Left lung (tissue), 4 donors: ENCODE measurements at regions not wholly inside any gene's neighbourhood (a gene's known extent, or its start where the extent isn't known, plus 50 kb on each side); places are given as distances from the start of the nearest gene placed in this dataset.

Experiments used
- ATAC-seq: fragments of 200-7000 bp; cut with Tn5 transposase; one replicate; pipeline ENCODE4 v1.9.1; 2020; ENCODE audit warnings: moderate library complexity
- DNase-seq, 4 donors: peaks; one replicate each; pipeline ENCODE4 v3.0.0-alpha.2; 2013 to 2020
- H3K27ac ChIP-seq, 2 donors: fragments of 200-600 bp; sonication (generic) in 1 of 2; one replicate each; pipeline versions ENCODE4 v1.5.0 to v1.8.0; 2020 to 2021
- H3K27me3 ChIP-seq, 2 donors: fragments of 200-600 bp; sonication (generic) in 1 of 2; one replicate each; pipeline versions ENCODE4 v1.5.0 to v1.8.0; 2020 to 2021
- H3K36me3 ChIP-seq, 2 donors: fragments of 200-600 bp; sonication (generic) in 1 of 2; one replicate each; pipeline versions ENCODE4 v1.5.0 to v1.8.0; 2020 to 2021
- H3K4me1 ChIP-seq, 2 donors: fragments of 200-600 bp; one replicate each; pipeline ENCODE4 v1.8.0; 2021
- H3K4me3 ChIP-seq, 2 donors: fragments of 200-600 bp; sonication (generic) in 1 of 2; one replicate each; pipeline versions ENCODE4 v1.5.0 to v1.8.0; 2020 to 2021; ENCODE audit warnings: mild to moderate bottlenecking in 1 of 2
- H3K9me3 ChIP-seq, 2 donors: fragments of 200-600 bp; sonication (generic) in 1 of 2; one replicate each; pipeline versions ENCODE4 v1.5.0 to v1.8.0; 2020 to 2021
- intact Hi-C, 2 donors: fragments of 100-400 bp; cut with DNase I; formaldehyde crosslinking; loops; one replicate each; pipeline versions ENCODE4 v1.11.2 to v1.14.2; 2022
- TF ChIP-seq, protein P1 (sequence below), 2 donors: fragments of 200-600 bp; sonication (generic) in 1 of 2; IDR thresholded peaks; one replicate each; pipeline versions ENCODE4 v1.5.0 to v1.8.0; 2021; ENCODE audit warnings: antibody characterized with exemption in 2 of 2
- donor health status: DM: no; HTN: yes; CAD: no.
- donor health status: DM: no; HTN: no; CAD: no.

DNA sequence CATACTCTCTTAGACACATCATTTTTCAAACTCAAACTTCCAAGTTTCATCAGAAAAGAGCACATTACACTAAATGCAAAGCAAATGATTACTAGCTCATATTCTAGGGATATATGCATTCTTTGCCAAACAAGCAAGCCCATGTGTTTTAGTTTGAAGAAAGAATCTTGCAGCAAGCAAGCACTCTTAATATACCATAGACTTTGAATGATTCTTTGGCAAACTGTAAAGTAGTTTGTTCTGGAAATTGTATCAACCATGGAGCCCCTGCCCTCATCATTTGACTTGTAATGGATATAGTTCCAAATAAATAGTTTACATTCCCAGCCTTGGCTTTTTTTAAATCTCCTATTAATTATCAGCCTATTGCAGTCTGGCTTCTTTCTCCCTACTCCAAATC is 325.2 kb downstream of the NR2F1-AS1 start:
- DNase-seq: peak in 1 of 4 donors; percentile 44
- Histone ChIP-seq H3K27me3 (no peaks in the 10 kb centered on the region), H3K36me3 (no peaks in the 10 kb centered on the region), H3K27ac (no peak overlapping the region), H3K4me1 (no peaks in the 10 kb centered on the region), H3K9me3 (no peaks in the 10 kb centered on the region), H3K4me3 (no peak overlapping the region)
- ATAC-seq: no peak
- TF ChIP-seq, protein P1, sequence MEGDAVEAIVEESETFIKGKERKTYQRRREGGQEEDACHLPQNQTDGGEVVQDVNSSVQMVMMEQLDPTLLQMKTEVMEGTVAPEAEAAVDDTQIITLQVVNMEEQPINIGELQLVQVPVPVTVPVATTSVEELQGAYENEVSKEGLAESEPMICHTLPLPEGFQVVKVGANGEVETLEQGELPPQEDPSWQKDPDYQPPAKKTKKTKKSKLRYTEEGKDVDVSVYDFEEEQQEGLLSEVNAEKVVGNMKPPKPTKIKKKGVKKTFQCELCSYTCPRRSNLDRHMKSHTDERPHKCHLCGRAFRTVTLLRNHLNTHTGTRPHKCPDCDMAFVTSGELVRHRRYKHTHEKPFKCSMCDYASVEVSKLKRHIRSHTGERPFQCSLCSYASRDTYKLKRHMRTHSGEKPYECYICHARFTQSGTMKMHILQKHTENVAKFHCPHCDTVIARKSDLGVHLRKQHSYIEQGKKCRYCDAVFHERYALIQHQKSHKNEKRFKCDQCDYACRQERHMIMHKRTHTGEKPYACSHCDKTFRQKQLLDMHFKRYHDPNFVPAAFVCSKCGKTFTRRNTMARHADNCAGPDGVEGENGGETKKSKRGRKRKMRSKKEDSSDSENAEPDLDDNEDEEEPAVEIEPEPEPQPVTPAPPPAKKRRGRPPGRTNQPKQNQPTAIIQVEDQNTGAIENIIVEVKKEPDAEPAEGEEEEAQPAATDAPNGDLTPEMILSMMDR (IDR thresholded peaks at IDR 0.05): no peak
- intact Hi-C loops: no loop called here

DNA sequence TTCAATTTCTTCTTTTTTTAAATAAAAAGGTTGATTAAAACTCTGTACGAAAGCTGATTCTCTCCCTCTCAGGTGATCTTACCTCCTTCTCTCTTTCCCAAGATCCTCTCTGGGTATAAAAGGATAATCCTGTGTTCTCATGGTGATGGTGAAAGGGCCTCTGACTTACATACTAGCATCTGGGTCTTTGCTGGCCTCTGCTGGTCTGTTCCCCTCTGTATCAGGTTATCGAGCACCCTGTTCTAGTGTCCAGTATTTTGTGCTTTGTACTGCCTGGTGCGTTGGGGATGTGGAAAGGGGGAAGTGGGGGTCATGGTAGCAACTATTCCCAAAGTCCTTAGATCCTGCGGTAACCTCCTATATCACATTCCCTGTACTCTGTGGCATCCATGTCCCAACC is 328.9 kb downstream of the NR2F1-AS1 start:
- no peak overlapping the region for H3K27ac ChIP-seq
- intact Hi-C loops: no loop called here
- H3K27me3 ChIP-seq: no peaks in the 10 kb centered on the region
- H3K4me3 ChIP-seq: no peak overlapping the region
- no peaks in the 10 kb centered on the region for H3K9me3 ChIP-seq
- TF ChIP-seq, protein P1 (IDR thresholded peaks at IDR 0.05): no peak
- DNase-seq (no peak), ATAC-seq (no peak)
- no peaks in the 10 kb centered on the region for H3K4me1 ChIP-seq
- H3K36me3 ChIP-seq: no peaks in the 10 kb centered on the region

DNA sequence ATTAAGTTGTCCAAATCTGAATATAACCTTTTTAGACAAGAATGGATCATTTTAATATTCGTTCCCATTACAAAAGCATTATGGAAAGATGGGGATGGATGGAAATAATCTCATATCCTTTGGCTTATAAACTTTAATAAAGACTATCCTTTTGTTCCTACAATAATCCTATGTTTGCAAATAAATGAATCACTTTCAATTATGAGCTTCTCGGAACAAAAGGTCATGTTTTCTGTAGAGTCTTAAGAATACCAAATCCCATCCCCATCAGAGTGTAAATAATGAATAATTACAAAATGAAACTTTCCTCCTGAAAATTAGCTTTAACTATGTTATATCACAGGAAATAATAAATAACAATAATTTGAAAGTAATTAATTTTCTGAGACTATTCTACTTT is 329.7 kb downstream of the NR2F1-AS1 start:
- H3K4me3 ChIP-seq: no peak overlapping the region
- intact Hi-C loops: no loop called here
- DNase-seq: no peak
- H3K9me3 ChIP-seq: no peaks in the 10 kb centered on the region
- no peaks in the 10 kb centered on the region for H3K27me3 ChIP-seq
- no peaks in the 10 kb centered on the region for H3K4me1 ChIP-seq
- H3K36me3 ChIP-seq: no peaks in the 10 kb centered on the region
- TF ChIP-seq, protein P1 (IDR thresholded peaks at IDR 0.05): no peak
- H3K27ac ChIP-seq: no peak overlapping the region
- no peak for ATAC-seq

DNA sequence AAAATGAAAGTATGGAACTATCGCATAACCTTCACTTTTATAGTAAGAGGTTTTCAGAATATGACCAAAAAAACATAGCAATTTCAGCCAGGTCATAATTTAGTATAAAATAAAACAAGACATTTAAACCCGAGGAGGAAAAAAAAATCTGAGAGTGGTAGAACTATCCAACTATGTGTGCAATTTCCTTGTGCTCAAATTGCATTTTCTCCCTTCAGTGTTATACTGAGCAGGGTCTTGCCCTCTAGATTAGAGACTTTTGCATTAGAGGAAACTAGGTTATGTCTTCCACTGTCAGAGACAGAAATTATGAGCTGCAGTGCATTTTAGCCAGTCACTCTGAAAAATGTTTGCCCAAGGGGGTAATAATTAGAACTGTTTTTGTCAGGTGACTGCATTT is 330.6 kb downstream of the NR2F1-AS1 start:
- DNase-seq (no peak), ATAC-seq (no peak)
- intact Hi-C loops: no loop called here
- Histone ChIP-seq H3K9me3 (no peaks in the 10 kb centered on the region), H3K4me1 (no peaks in the 10 kb centered on the region), H3K4me3 (no peak overlapping the region), H3K36me3 (no peaks in the 10 kb centered on the region), H3K27me3 (no peaks in the 10 kb centered on the region), H3K27ac (peak overlapping the region; percentile 47 to 77)
- TF ChIP-seq, protein P1 (IDR thresholded peaks at IDR 0.05): no peak

DNA sequence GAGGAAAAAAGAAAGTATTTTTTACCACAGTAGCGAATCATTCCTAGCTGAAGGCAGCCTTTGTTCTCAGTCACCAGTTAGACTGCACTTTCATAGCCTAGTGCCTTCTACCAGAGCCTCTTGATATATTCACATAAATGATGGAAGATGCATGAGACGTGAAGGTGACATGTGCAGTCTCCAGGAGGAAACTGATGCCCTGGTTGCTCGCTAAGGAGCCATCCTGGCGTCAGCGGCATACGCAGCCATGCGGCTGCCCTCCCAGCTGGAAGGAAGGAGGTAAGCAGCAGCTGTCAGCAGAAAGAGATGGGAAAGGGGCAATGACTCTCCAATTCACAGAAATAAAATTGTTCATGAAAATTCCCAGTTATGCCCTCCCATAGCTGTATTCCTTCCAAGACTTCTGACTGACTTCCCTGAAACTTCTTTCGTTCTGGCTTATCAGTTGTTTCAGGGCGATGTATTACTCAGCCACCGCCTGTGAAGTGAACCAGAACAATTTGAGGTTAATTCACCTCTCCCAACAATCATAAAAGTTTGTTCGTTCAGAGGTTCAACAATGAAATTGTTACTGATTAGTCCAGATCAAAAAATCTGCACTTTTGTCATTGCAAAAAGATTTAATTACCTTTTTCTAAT is 331.2 kb downstream of the NR2F1-AS1 start:
- Histone ChIP-seq H3K4me1 (no peaks in the 10 kb centered on the region), H3K36me3 (no peaks in the 10 kb centered on the region), H3K27me3 (no peaks in the 10 kb centered on the region), H3K27ac (peak overlapping the region; percentile 47 to 77), H3K4me3 (no peak overlapping the region), H3K9me3 (no peaks in the 10 kb centered on the region)
- intact Hi-C loops: no loop called here
- no peak for ATAC-seq
- no peak for DNase-seq
- TF ChIP-seq, protein P1 (IDR thresholded peaks at IDR 0.05): no peak
